DMS153 treated with DMSO at 0.1 percent for 48 hours (cell line): ENCODE measurements at regions not wholly inside any gene's neighbourhood (a gene's known extent, or its start where the extent isn't known, plus 50 kb on each side); places are given as distances from the start of the nearest gene placed in this dataset.
"Not testable (repeated sequence)": the region's sequence is repeated elsewhere in the genome, so short reads cannot be mapped to it uniquely, and the experiment has no call there.

Source experiments
- DNase-seq: peaks from one replicate; lab custom pipeline; 2025; ENCODE audit not compliant: unreplicated experiment; lab: John Stamatoyannopoulos, UW

DNA sequence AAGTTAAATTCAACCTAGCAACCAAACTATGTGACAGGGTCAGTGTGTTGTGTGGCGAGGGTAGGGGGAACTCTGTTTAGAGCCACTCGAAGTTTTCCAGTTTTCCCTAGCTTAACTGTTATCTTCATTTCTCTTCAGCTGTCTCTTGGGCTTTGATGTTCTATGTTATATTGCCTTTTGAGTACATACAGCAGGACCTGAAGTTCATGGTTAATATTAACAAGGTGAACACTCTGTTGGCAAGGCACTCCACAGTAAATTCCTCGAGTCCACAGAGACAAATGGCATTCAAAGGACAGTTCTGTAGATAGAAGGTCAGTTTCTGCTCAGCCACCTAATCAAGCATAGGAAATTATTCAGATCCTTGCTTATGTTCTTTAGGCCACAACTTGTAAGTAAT lies 147.9 kb upstream of the DPH6 start:
- no peak for DNase-seq

DNA sequence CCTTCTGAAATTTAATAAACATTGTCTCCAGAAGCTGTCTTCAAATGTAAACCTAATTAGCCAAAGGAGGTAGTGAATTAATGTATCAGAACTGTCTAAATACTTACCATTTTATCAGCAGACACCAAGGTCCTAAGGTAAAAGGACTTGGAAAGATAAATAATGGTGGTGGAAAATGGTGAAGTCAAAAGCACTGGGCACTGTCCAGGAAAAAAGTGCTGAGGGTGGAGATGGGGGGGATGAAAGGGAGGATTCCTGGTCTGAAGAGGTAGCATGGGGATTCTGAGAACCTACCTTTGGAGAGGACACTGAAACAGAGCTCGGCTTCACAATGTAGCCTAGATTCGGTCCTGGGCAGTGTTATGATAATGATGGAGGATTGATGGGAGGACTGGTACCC lies 149.0 kb upstream of the DPH6 start:
- DNase-seq, result no peak

- DNase-seq, result no peak
Observed at GRCh38 chr15:35696767-35697231, 150.8 kb upstream of the DPH6 start.

GRCh38 chr15:35697549-35698299 lies 151.8 kb upstream of the DPH6 start:
- DNase-seq, result no peak

DNA sequence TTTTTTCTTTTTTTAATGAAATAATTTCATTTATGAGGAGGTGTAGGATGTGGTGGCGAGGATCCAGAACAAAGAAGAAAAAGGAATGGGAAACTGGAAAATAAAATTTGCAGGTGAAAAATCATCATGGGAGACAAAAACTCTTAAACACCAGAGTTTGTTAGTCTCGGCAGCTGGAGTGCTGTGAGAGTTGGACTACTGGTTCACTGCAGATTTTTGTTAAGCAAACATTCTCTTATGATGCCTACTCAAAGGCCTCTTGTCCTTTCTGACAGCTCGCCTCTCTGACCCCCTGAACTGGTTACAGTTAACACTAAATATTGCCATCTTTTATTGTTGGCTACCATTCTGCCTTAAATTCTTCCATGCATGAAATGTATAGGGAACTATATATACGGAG lies 152.4 kb upstream of the DPH6 start:
- DNase-seq, result no peak

GRCh38 chr15:35698966-35699575 lies 153.1 kb upstream of the DPH6 start:
- no peak for DNase-seq

DNA sequence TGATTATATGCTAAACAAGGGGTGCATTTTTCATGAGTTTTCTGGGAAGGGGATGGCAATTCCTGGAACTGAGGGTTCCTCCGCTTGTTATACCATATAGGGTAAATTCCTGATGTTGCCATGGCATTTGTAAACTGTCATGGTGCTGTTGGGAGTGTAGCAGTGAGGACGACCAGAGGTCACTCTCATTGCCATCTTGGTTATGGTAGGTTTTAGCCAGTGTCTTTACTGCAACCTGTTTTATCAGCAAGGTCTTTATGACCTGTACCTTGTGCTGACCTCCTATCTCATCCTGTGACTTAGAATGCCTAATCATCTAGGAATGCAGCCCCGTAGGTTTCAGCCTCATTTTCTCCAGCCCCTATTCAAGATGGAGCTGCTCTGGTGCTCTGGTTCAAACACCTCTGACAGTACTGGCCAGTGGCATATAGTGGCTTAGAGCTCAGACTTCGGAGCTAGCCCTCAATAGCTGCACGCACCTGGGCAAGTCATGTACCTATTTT lies 154.2 kb upstream of the DPH6 start:
- DNase-seq, result not testable (repeated sequence)

DNA sequence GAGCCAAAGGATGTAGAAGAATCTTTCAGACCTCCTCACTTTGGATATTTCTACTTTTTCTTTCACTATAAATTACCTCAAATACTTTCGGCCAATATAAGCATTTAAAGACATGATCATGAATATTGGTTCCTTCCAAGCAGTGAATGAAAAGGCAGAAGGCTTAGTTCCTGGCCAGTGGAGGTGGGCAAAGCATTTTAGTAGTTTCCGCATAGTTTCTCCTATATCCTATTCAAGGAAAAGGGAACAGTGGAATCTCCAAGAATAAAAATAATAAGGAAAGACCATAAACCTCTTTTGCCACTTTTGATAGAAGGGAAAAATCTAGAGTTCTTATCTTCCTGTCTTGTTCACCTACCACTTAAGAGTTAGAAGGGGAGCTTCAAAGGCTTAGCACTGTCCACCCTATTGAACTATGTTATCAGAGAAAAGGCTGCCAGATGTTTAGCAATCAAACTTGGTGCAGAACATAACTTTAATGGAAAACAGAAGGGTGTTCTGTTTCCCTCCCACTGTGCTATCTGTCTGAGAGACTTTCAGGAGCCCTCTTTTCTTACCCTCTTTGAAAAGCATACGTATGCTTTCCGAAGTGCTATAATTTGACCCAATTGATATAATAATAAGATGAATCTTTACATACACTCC lies 155.6 kb upstream of the DPH6 start:
- no peak for DNase-seq

- DNase-seq, result no peak
Observed at GRCh38 chr15:35702946-35703495, 157.1 kb upstream of the DPH6 start.

DNA sequence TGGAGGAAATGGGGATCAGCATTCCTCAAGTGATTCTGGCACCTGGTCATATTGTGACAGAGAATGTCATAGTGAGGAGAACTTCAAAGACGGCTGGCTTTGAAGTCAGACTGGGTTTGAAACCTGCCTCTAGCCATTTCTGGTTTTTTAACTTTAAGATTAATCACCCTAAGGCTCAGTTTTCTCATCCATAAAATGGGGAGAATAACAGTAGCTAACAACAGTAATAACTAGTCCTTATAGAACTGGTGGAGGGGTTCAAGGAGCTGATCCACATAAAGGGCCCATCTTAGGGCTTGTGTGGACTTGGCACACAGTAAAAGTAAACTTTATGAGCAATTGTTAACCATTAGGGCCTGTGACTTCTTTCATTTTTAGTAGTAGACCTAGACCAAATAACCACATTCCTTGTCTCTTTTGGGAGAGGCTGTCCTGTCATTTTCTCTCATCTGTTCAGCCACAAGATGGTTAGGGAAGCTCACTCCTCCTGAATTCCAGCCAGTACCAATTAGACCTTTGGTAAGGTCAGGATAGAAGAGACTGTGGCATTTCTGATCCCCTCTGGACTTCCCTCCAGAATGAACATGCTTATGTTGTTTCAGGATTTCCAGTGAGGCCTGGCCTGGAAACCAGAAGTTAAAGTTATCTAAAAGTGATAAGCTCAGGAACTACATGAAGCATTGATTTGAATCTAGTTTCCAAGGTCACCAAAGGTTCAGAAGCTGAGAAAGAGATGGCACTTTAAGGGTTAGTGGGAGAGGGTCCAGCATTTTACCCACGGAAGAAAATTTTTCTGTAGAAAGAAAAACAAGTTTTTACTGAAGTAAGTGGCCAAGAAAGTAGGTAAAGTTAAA lies 159.3 kb upstream of the DPH6 start:
- no peak for DNase-seq

DNA sequence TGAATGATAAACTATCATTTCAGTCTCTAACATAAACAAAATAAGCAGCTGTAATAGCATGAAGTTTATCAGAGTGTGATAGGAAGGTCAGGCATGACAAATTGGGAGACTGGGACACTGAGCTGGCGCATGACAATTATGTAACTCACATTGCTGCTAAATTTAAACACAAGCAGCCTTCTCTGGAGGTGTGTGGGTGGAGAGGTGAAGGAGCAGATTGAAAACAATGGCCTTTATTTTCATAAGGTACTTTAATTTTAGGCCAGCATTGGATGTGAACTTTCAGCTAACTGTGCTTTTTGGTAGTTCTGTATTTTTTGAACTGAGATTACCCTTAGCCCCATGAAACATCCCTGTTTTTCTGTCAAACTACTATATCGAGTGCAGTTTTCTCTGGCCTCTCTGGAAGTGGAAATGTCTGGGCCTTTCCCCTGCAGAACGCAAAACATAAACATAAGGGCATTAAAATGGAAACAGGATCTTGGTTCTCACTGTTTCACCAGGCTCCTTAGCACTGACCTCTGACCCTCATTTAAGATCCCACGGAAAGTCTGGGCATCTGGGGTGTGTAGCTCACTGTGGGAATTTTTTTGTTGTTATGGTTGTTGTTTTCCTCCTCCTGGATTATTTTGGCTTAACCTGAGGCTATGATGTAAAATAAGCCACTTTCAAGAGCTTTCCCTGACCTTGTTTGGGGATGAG lies 160.1 kb upstream of the DPH6 start:
- no peak for DNase-seq

- no peak for DNase-seq
Observed at GRCh38 chr15:35712956-35713355, 167.0 kb upstream of the DPH6 start.

DNA sequence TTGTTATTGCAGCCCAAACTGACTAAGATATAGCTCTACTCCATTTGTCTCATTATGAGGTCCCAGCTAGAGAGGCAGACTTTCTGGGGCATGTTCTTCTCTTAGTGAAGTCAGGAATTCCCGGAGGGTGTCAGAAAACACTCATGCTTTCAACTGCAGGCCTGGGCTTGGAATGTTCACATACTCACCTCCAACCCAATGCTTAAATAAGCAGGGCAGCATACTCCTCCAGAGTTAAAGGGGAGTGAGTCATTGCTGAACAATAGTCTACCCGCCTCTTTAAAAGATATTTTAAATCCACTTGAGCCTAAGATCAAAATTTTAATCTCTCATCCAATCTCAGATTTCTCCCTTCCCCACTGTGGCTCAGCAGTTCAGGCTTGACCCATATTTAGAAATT lies 167.8 kb upstream of the DPH6 start:
- no peak for DNase-seq

DNA sequence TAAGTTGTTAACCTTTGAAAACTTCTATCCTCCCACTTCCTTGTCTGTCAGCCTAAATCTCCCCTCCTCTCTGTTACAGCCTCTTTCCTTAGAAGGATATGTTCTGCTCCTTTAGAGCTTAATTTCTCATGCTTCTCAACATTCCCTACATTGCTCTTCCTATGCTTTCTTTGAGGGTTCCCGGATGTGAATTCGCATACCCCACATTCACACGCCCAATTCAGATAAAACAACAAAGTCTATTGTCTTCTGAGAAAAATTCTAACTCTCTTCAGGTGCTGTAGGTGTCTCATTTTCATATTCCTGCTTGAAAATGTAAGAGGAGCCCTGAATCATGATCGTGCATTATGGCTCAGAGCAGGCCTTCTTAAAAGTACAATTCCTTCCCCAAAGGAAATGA lies 171.8 kb upstream of the DPH6 start:
- no peak for DNase-seq

GRCh38 chr15:35720019-35720418 lies 174.1 kb upstream of the DPH6 start:
- no peak for DNase-seq

GRCh38 chr15:35720984-35721383 lies 175.0 kb upstream of the DPH6 start:
- no peak for DNase-seq

- no peak for DNase-seq
Observed at GRCh38 chr15:35721751-35722150, 175.8 kb upstream of the DPH6 start.

DNA sequence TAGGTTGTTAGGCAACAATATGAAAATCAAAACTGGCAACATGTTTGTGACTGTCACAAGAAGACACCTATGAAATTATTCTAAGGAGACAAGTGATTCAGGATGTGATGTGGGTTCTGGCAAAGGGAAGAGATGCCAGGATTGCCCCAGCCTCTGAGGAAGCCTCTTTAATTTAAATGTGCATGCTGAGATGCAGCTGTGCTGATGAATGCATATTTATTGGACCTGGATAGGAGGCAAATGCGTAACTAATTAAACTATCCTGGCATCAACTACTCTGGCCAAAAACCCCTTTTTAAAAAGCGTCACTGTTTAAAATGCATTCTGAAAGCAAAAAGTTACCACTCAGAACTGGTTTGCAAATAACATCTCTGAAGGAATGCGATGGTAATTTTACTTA lies 176.5 kb upstream of the DPH6 start:
- DNase-seq, result no peak

DNA sequence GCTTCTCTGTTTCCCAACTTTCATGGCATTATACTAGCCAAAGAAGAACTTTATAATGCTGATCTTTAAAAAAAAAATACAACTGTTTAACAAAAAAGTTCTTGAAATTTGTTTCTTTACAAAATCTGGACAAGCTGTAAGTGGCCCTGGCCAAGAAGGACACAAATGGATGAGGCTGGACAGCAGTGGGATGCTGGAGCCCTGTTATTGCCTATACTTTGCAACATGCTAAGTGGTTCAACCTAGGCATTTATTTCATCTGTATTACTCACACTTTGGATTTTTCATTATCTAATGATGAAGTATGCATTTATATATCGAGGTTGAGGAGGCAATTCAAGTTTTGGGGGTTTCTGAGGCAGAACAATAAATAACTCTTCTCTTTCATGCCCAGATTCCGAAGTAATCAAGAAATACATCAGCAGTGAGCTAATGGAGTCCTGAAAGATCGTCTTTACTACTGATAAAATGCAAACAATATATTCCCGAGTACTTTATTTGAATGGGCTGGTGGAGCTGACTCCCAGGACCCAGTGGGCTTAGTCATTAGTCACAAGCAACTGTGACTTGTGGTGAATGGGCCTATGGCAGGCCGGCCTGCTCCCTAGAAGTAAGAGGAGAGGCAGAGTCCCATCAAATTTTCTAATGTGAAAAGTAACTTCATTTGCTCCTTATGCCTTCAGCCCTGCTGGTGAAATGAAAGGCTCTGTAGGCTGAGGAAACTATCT lies 177.3 kb upstream of the DPH6 start:
- no peak for DNase-seq

DNA sequence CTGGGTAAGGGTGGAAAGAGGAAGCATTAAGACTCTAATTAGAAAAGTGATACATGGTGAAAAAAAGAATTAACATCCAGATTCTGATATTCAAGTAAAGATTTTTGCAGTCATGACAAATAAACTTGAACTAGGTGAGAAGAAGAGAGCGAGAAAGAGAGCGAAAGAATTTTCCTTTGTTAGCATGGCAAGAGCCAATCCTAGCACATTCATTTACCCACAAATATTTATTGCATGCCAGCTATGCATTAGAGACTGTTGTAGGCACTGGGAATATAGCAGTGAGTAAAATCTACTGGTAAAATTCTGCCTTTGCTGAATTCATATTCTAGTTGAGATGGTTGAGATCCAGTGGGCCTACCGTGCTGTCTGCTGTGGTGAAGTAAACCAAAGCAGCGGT lies 177.9 kb upstream of the DPH6 start:
- DNase-seq, result no peak
